Left ventricle myocardium inferior (tissue), 1 donor: ENCODE measurements at regions not wholly inside any gene's neighbourhood (a gene's known extent, or its start where the extent isn't known, plus 50 kb on each side); places are given as distances from the start of the nearest gene placed in this dataset.

Source experiments
- DNase-seq: peaks from one replicate; pipeline ENCODE4 v3.0.0-alpha.2; 2020
- H3K27ac ChIP-seq: fragments of 200-600 bp; replicated peaks from 2 replicates; pipeline ENCODE4 v1.8.0; 2021
- H3K27me3 ChIP-seq: fragments of 200-600 bp; 2 replicates; pipeline ENCODE4 v1.8.0; 2021; ENCODE audit warnings: low read depth
- H3K36me3 ChIP-seq: fragments of 200-600 bp; 2 replicates; pipeline ENCODE4 v1.8.0; 2021
- H3K4me1 ChIP-seq: fragments of 200-600 bp; 2 replicates; pipeline ENCODE4 v1.8.0; 2021
- H3K4me3 ChIP-seq: fragments of 200-600 bp; 2 replicates; pipeline ENCODE4 v1.8.0; 2021; ENCODE audit warnings: mild to moderate bottlenecking, moderate library complexity
- H3K9me3 ChIP-seq: fragments of 200-600 bp; replicated peaks from 2 replicates; pipeline ENCODE4 v1.8.0; 2021
- intact Hi-C: fragments of 100-400 bp; cut with micrococcal nuclease; formaldehyde crosslinking; loops from one replicate; pipeline ENCODE4 v1.11.0; 2022
- TF ChIP-seq, protein P1 (sequence below): fragments of 200-600 bp; IDR thresholded peaks from 2 replicates; pipeline ENCODE4 v1.8.0; 2021; ENCODE audit warnings: antibody characterized with exemption, mild to moderate bottlenecking, borderline replicate concordance
- donor health status: DM: no; HTN: yes; CAD: no; lungs with severe emphysema.

GRCh38 chr13:80591976-80592740 is 251.2 kb upstream of the SPRY2 start:
- Histone ChIP-seq H3K4me1 (no peaks in the 10 kb centered on the region), H3K4me3 (no peak overlapping the region), H3K9me3 (peaks cover 12% of the 10 kb centered on the region), H3K27ac (no peak overlapping the region), H3K27me3 (no peaks in the 10 kb centered on the region), H3K36me3 (no peaks in the 10 kb centered on the region)
- TF ChIP-seq, protein P1, sequence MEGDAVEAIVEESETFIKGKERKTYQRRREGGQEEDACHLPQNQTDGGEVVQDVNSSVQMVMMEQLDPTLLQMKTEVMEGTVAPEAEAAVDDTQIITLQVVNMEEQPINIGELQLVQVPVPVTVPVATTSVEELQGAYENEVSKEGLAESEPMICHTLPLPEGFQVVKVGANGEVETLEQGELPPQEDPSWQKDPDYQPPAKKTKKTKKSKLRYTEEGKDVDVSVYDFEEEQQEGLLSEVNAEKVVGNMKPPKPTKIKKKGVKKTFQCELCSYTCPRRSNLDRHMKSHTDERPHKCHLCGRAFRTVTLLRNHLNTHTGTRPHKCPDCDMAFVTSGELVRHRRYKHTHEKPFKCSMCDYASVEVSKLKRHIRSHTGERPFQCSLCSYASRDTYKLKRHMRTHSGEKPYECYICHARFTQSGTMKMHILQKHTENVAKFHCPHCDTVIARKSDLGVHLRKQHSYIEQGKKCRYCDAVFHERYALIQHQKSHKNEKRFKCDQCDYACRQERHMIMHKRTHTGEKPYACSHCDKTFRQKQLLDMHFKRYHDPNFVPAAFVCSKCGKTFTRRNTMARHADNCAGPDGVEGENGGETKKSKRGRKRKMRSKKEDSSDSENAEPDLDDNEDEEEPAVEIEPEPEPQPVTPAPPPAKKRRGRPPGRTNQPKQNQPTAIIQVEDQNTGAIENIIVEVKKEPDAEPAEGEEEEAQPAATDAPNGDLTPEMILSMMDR = no peak
- intact Hi-C loops = no loop called here
- no peak for DNase-seq

DNA sequence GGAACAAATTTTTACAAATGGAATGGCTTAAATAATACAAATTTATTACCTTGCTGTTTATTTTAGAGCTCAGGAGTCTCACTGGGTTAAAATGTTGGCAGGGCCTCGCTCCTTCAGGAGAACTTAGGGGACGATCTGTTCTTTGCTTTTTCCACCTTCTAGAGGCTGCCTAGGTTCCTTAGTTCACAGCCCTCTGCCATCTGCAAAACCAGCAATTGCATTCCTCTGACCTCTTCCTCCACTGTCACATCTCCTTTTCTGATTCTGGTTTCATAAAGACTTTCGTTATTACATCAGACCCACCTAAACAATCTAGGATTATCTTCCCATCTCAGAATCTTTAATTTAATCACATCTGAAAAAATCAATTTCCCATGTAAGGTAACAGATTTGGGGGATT is 249.6 kb upstream of the SPRY2 start:
- H3K27me3 ChIP-seq = no peaks in the 10 kb centered on the region
- H3K4me3 ChIP-seq = no peak overlapping the region
- no peak for DNase-seq
- TF ChIP-seq, protein P1 = no peak
- peaks cover 12% of the 10 kb centered on the region for H3K9me3 ChIP-seq
- H3K27ac ChIP-seq = no peak overlapping the region
- no peaks in the 10 kb centered on the region for H3K36me3 ChIP-seq
- no peaks in the 10 kb centered on the region for H3K4me1 ChIP-seq
- intact Hi-C loops = no loop called here

- intact Hi-C loops = no loop called here
- no peaks in the 10 kb centered on the region for H3K36me3 ChIP-seq
- H3K27ac ChIP-seq = no peak overlapping the region
- H3K4me3 ChIP-seq = no peak overlapping the region
- TF ChIP-seq, protein P1 = no peak
- H3K9me3 ChIP-seq = peaks cover 12% of the 10 kb centered on the region
- H3K4me1 ChIP-seq = no peaks in the 10 kb centered on the region
- no peak for DNase-seq
- H3K27me3 ChIP-seq = no peaks in the 10 kb centered on the region
Measured at GRCh38 chr13:80586356-80586755, 245.4 kb upstream of the SPRY2 start.

GRCh38 chr13:80585531-80585930 is 244.6 kb upstream of the SPRY2 start:
- Histone ChIP-seq H3K9me3 (peaks cover 12% of the 10 kb centered on the region), H3K4me1 (no peaks in the 10 kb centered on the region), H3K36me3 (no peaks in the 10 kb centered on the region), H3K27ac (no peak overlapping the region), H3K4me3 (no peak overlapping the region), H3K27me3 (no peaks in the 10 kb centered on the region)
- TF ChIP-seq, protein P1 = no peak
- DNase-seq = no peak
- intact Hi-C loops = no loop called here

DNA sequence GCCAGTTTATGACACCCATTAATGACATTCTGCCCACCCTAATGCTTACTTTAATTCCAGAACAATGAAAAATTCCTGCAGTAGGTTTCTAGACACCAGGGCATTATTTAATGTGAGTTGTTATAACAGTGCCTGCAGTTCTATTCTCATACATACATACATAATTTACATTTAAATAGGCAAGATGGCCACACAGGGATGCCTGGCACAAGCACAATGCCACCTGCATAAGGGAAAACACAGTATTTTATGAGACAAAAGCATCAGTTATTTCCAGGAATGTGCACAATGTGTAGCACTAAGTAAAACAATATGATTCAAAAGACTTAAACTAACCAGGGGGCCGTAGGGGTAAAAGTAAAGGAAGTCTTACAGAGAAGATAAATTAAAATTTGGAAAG is 243.9 kb upstream of the SPRY2 start:
- Histone ChIP-seq H3K36me3 (no peaks in the 10 kb centered on the region), H3K4me3 (no peak overlapping the region), H3K27me3 (no peaks in the 10 kb centered on the region), H3K4me1 (no peaks in the 10 kb centered on the region), H3K9me3 (peaks cover 11% of the 10 kb centered on the region), H3K27ac (no peak overlapping the region)
- DNase-seq = no peak
- TF ChIP-seq, protein P1 = no peak
- intact Hi-C loops = no loop called here
